Esophagus squamous epithelium (tissue), 5 donors: ENCODE measurements at regions not wholly inside any gene's neighbourhood (a gene's known extent, or its start where the extent isn't known, plus 50 kb on each side); places are given as distances from the start of the nearest gene placed in this dataset.
"Not testable (repeated sequence)": the region's sequence is repeated elsewhere in the genome, so short reads cannot be mapped to it uniquely, and the experiment has no call there.

Experiments used
- DNase-seq: peaks from one replicate; lab custom pipeline; 2025; lab: John Stamatoyannopoulos, UW
- H3K27ac ChIP-seq, 4 donors: fragments of 200-600 bp; sonication (generic); one replicate each; pipeline ENCODE4 v1.5.1; 2016 to 2019; ENCODE audit warnings: mild to moderate bottlenecking in 1 of 4
- H3K27me3 ChIP-seq, 4 donors: fragments of 200-600 bp; sonication (generic); 1 replicate in 3 of 4; 2 replicates in 1 of 4; pipeline versions ENCODE4 v1.5.1 to v1.6.0; 2017 to 2021; ENCODE audit warnings: antibody characterized with exemption in 1 of 4
- H3K36me3 ChIP-seq, 3 donors: fragments of 200-600 bp; sonication (generic); one replicate each; pipeline ENCODE4 v1.5.1; 2016 to 2019
- H3K4me1 ChIP-seq, 3 donors: fragments of 200-600 bp; sonication (generic); one replicate each; pipeline ENCODE4 v1.5.1; 2017 to 2019
- H3K4me3 ChIP-seq, 4 donors: fragments of 200-600 bp; sonication (generic); 1 replicate in 3 of 4; 2 replicates in 1 of 4; pipeline ENCODE4 v1.5.1; 2016 to 2019; ENCODE audit warnings: mild to moderate bottlenecking in 2 of 4, moderate library complexity in 1 of 4
- H3K9me3 ChIP-seq, 3 donors: fragments of 200-600 bp; sonication (generic); one replicate each; pipeline ENCODE4 v1.5.1; 2016 to 2019
- POLR2A ChIP-seq, 4 donors: fragments of 450-650 bp; IDR thresholded peaks; one replicate each; pipeline ENCODE4 v1.6.1; 2017; ENCODE audit warnings: antibody characterized with exemption in 4 of 4, mild to moderate bottlenecking in 4 of 4, moderate library complexity in 3 of 4
- WGBS, 2 donors: methylation state at CpG; one replicate each; pipeline ENCODE4 v1.1.5; 2018; 5-methylcytosine and 5-hydroxymethylcytosine counted together
- intact Hi-C: fragments of 100-400 bp; cut with DNase I; formaldehyde crosslinking; loops from one replicate; pipeline ENCODE4 v1.15.0; 2022
- TF ChIP-seq, protein P1 (sequence below), 6 experiments: fragments of 450-650 bp in 4 of 6; fragments of 200-600 bp in 2 of 6; sonication (generic) in 2 of 6; IDR thresholded peaks; one replicate each; pipeline ENCODE4 v1.5.1; 2016 to 2019; ENCODE audit warnings: antibody characterized with exemption in 6 of 6, mild to moderate bottlenecking in 4 of 6, moderate library complexity in 4 of 6
- donor health status: DM: yes; HTN: yes; CAD: no.

DNA sequence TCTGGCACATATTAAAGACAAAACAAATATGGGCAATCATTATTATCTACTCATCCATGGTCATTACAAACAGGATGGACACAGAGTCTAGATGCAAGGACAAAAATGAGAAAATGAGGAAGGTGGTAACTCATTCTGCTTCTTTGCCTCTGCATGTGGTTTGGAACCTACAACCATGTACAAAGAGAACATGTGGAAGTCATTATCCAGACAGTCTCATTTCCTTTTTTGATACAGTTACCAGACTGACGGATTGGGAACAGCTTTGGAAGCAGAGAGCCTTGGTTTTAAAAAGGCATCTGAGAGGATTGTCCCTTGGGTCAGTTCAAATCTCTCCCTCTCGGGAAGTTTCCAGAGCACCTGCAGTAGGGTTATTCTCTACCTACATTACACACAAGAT is 433.4 kb upstream of the TNC start:
- no peaks in the 10 kb centered on the region for H3K4me1 ChIP-seq
- intact Hi-C loops = no loop called here
- WGBS, 2 donors = 67% methylated on average over 2 of the region's 2 CpGs

DNA sequence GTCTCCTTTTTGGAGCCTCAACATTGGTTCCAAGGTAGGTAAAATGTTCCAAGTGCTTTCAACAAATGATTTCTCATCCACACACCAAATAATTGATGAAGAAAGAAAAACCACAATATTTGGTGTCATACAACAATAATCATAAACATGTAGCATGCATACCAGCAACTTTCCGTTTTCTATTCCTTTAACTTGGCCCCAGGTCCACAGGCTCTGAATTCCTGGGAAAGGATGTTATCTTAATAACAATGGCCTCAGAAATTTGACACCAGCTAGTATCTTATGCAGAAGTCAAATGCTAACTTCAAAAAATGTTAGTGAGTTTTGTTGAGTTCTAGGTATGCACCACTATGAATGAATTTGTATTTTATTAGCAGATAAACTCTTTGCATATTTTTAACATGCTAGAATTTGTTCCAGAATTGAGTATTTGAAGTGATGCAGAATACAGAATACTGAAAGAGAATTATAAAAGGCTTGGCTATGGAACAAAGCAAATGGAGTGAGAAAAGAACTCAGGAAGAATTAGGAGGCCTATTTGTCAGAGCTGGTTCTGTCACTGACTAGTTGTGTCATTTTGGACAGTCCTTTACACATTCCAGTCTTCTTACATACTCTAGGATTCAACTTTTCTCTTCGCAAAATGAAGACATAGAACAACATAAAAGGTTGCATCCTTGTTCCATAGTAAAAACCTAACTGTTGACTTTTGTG is 435.3 kb upstream of the TNC start:
- H3K4me1 ChIP-seq = no peaks in the 10 kb centered on the region
- no peak overlapping the region for H3K4me3 ChIP-seq
- H3K27ac ChIP-seq = no peak overlapping the region
- WGBS, 2 donors = 79% methylated on average over 2 of the region's 2 CpGs
- intact Hi-C loops = no loop called here
- no peaks in the 10 kb centered on the region for H3K27me3 ChIP-seq
- no peaks in the 10 kb centered on the region for H3K36me3 ChIP-seq
- TF ChIP-seq, protein P1, sequence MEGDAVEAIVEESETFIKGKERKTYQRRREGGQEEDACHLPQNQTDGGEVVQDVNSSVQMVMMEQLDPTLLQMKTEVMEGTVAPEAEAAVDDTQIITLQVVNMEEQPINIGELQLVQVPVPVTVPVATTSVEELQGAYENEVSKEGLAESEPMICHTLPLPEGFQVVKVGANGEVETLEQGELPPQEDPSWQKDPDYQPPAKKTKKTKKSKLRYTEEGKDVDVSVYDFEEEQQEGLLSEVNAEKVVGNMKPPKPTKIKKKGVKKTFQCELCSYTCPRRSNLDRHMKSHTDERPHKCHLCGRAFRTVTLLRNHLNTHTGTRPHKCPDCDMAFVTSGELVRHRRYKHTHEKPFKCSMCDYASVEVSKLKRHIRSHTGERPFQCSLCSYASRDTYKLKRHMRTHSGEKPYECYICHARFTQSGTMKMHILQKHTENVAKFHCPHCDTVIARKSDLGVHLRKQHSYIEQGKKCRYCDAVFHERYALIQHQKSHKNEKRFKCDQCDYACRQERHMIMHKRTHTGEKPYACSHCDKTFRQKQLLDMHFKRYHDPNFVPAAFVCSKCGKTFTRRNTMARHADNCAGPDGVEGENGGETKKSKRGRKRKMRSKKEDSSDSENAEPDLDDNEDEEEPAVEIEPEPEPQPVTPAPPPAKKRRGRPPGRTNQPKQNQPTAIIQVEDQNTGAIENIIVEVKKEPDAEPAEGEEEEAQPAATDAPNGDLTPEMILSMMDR (IDR thresholded peaks at IDR 0.05) = no peak
- TF ChIP-seq POLR2A (IDR thresholded peaks at IDR 0.05) = no peak
- DNase-seq = no peak
- H3K9me3 ChIP-seq = peaks cover 0 to 10% (median 9%) of the 10 kb centered on the region in 3 donors

More for the DNA sequence above, 433.4 kb upstream of the TNC start:
- H3K4me3 ChIP-seq = no peak overlapping the region
- no peak overlapping the region for H3K27ac ChIP-seq
- peaks cover 0 to 6% (median 6%) of the 10 kb centered on the region in 3 donors for H3K9me3 ChIP-seq
- H3K27me3 ChIP-seq = no peaks in the 10 kb centered on the region
- no peaks in the 10 kb centered on the region for H3K36me3 ChIP-seq
- TF ChIP-seq POLR2A (IDR thresholded peaks at IDR 0.05) = no peak
- TF ChIP-seq, protein P1 (IDR thresholded peaks at IDR 0.05) = no peak
- no peak for DNase-seq

DNA sequence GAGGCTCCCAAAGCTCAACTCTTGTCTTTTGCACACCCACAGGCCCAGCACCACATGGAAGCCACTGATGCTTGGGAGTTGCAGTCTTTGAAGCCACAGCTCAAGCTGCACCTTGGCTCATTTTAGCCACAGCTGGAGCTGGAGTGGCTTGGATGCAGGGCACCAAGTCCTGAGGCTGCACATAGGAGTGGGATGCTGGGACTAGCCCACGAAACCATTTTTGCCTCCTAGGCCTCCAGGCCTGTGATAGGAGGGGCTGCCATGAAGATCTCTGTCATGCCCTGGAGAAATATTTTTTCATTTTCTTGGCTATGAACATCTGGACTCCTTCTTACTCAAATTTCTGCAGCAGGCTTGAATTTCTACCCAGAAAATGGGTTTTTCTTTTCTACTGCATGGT is 438.5 kb upstream of the TNC start:
- intact Hi-C loops = no loop called here
- H3K36me3 ChIP-seq = no peaks in the 10 kb centered on the region
- H3K4me3 ChIP-seq = no peak overlapping the region
- TF ChIP-seq POLR2A (IDR thresholded peaks at IDR 0.05) = no peak
- TF ChIP-seq, protein P1 (IDR thresholded peaks at IDR 0.05) = no peak
- H3K9me3 ChIP-seq = peaks cover 0 to 10% (median 9%) of the 10 kb centered on the region in 3 donors
- 42 to 100% methylated on average over 1 of the region's 1 CpG for WGBS, 2 donors
- H3K27me3 ChIP-seq = no peaks in the 10 kb centered on the region
- DNase-seq = no peak
- no peak overlapping the region for H3K27ac ChIP-seq
- H3K4me1 ChIP-seq = no peaks in the 10 kb centered on the region

DNA sequence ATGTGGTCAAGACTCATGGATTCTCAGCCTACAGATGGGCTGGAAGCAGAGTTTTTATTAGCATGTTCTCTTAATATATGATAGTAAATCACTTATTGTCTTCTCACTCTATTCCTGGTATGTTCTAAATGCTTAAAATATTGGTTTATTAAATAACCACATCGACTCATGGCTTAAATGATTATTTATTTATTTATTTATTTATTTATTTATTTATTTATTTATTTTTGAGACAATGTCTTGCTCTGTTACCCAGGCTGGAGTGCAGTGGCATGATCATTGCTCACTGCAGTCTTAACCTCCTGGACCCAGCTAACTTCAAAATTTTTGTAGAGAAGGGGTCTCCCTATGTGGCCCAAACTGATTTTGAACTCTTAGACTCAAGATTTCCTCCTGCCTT is 457.2 kb upstream of the TNC start:
- TF ChIP-seq, protein P1 (IDR thresholded peaks at IDR 0.05) = no peak
- TF ChIP-seq POLR2A (IDR thresholded peaks at IDR 0.05) = no peak
- intact Hi-C loops = no loop called here
- no peaks in the 10 kb centered on the region for H3K36me3 ChIP-seq
- H3K9me3 ChIP-seq = no peaks in the 10 kb centered on the region
- no peak for DNase-seq
- H3K4me1 ChIP-seq = no peaks in the 10 kb centered on the region
- H3K27ac ChIP-seq = no peak overlapping the region
- WGBS, 2 donors = 39 to 52% methylated on average over 1 of the region's 1 CpG
- no peak overlapping the region for H3K4me3 ChIP-seq
- H3K27me3 ChIP-seq = no peaks in the 10 kb centered on the region

DNA sequence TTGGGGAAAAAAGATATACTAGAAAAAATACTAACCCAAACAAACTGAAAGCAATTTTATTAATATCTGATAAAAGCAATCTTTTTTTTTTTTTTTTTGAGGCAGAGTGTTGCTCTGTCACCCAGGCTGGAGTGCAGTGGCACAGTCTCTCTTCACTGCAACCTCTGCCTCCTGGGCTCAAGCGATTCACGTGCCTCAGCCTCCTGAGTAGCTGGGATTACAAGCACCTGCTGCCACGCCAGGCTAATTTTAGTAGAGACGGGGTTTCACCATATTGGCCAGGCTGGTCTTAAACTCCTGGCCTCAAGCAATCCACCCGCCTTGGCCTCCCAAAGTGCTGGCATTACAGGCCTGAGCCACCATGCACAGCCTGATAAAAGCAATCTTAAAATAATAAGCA is 467.5 kb upstream of the TNC start:
- 83 to 86% methylated on average over 5 of the region's 5 CpGs for WGBS, 2 donors
- not testable (repeated sequence) for DNase-seq
- peaks cover 4 to 15% (median 6%) of the 10 kb centered on the region in 3 donors for H3K4me1 ChIP-seq

More for the DNA sequence above, 467.5 kb upstream of the TNC start:
- H3K27ac ChIP-seq, H3K27me3 ChIP-seq, intact Hi-C loops, H3K9me3 ChIP-seq, H3K4me3 ChIP-seq, H3K36me3 ChIP-seq: not testable (repeated sequence)
